ENCODE measurements at regions not wholly inside any gene's neighbourhood (a gene's known extent, or its start where the extent isn't known, plus 50 kb on each side); places are given as distances from the start of the nearest gene placed in this dataset.

DNA sequence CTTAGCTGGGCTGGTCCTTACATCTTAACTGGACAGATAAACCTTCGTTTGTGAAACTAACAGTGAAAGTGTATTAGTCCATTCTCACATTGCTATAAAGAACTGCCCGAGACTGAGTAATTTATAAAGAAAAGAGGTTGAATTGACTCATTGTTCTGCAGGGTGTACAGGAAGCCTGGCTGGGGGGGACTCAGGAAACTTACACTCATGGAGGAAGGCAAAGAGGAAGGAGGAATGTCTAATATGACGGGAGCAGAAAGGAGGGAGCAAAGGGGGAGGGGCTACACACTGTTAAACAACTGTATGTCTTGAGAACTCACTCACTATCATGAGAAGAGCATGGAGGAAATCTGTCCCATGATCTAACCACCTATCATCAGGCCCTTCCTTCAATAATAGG lies 1566.5 kb upstream of the PCDH7 start:
- H3K4me2 ChIP-seq (ENCODE audit: low read depth, low read length, poor library complexity, severe bottlenecking), result no peak overlapping the region
- no peaks in the 10 kb centered on the region for H3K4me1 ChIP-seq (ENCODE audit: low read length)
- H3K4me3 ChIP-seq (ENCODE audit: low read length), result no peak overlapping the region
- no peak overlapping the region for H3K9ac ChIP-seq (ENCODE audit: low read length)
- no peaks in the 10 kb centered on the region for H3K9me2 ChIP-seq (replicated peaks; ENCODE audit: insufficient read depth, low read length)
- H3K79me2 ChIP-seq (ENCODE audit: low read length), result no peaks in the 10 kb centered on the region
- H3K9me3 ChIP-seq (ENCODE audit: low read length), result peaks cover 34% of the 10 kb centered on the region
- no peaks in the 10 kb centered on the region for H4K20me1 ChIP-seq (ENCODE audit: insufficient read depth, low read depth, low read length)
- H2AFZ ChIP-seq (ENCODE audit: low read length), result no peak overlapping the region
- H3K27me3 ChIP-seq (ENCODE audit: low read length), result no peaks in the 10 kb centered on the region
- DNase-seq, result no peak
- no peak overlapping the region for H3K27ac ChIP-seq (ENCODE audit: low read length)
- H3K36me3 ChIP-seq (ENCODE audit: insufficient read depth, low read length), result no peaks in the 10 kb centered on the region

- Histone ChIP-seq H3K79me2 (ENCODE audit: low read length) (no peaks in the 10 kb centered on the region), H3K9me2 (replicated peaks; ENCODE audit: insufficient read depth, low read length) (no peaks in the 10 kb centered on the region)
Observed at GRCh38 chr4:29175291-29175690, 1544.9 kb upstream of the PCDH7 start.

GRCh38 chr4:29199025-29199424 lies 1521.1 kb upstream of the PCDH7 start:
- Histone ChIP-seq H2AFZ (ENCODE audit: low read length) (no peak overlapping the region), H3K9me3 (ENCODE audit: low read length) (peaks cover 28% of the 10 kb centered on the region; the same call in 1 of the 2 replicates), H4K20me1 (ENCODE audit: insufficient read depth, low read depth, low read length) (no peaks in the 10 kb centered on the region), H3K4me1 (ENCODE audit: low read length) (no peaks in the 10 kb centered on the region), H3K4me2 (ENCODE audit: low read depth, low read length, poor library complexity, severe bottlenecking) (no peak overlapping the region), H3K79me2 (ENCODE audit: low read length) (no peaks in the 10 kb centered on the region), H3K9me2 (replicated peaks; ENCODE audit: insufficient read depth, low read length) (no peaks in the 10 kb centered on the region), H3K27me3 (ENCODE audit: low read length) (no peaks in the 10 kb centered on the region), H3K4me3 (ENCODE audit: low read length) (no peak overlapping the region), H3K36me3 (ENCODE audit: insufficient read depth, low read length) (no peaks in the 10 kb centered on the region), H3K27ac (ENCODE audit: low read length) (no peak overlapping the region), H3K9ac (ENCODE audit: low read length) (no peak overlapping the region)
- no peak for DNase-seq

More at GRCh38 chr4:29175291-29175690, 1544.9 kb upstream of the PCDH7 start:
- H3K27me3 ChIP-seq (ENCODE audit: low read length), result no peaks in the 10 kb centered on the region
- no peak overlapping the region for H3K27ac ChIP-seq (ENCODE audit: low read length)
- no peak overlapping the region for H3K9ac ChIP-seq (ENCODE audit: low read length)
- H3K9me3 ChIP-seq (ENCODE audit: low read length), result peaks cover 5% of the 10 kb centered on the region
- no peak overlapping the region for H2AFZ ChIP-seq (ENCODE audit: low read length)
- no peaks in the 10 kb centered on the region for H3K36me3 ChIP-seq (ENCODE audit: insufficient read depth, low read length)
- no peaks in the 10 kb centered on the region for H4K20me1 ChIP-seq (ENCODE audit: insufficient read depth, low read depth, low read length)
- DNase-seq, result no peak
- H3K4me1 ChIP-seq (ENCODE audit: low read length), result no peaks in the 10 kb centered on the region
- no peak overlapping the region for H3K4me2 ChIP-seq (ENCODE audit: low read depth, low read length, poor library complexity, severe bottlenecking)
- no peak overlapping the region for H3K4me3 ChIP-seq (ENCODE audit: low read length)

GRCh38 chr4:29199485-29199884 lies 1520.7 kb upstream of the PCDH7 start:
- Histone ChIP-seq H3K27me3 (ENCODE audit: low read length) (no peaks in the 10 kb centered on the region), H3K9ac (ENCODE audit: low read length) (no peak overlapping the region), H3K9me3 (ENCODE audit: low read length) (peaks cover 26% of the 10 kb centered on the region; the same call in 1 of the 2 replicates), H3K9me2 (replicated peaks; ENCODE audit: insufficient read depth, low read length) (no peaks in the 10 kb centered on the region), H3K79me2 (ENCODE audit: low read length) (no peaks in the 10 kb centered on the region), H3K36me3 (ENCODE audit: insufficient read depth, low read length) (no peaks in the 10 kb centered on the region), H4K20me1 (ENCODE audit: insufficient read depth, low read depth, low read length) (no peaks in the 10 kb centered on the region), H3K4me2 (ENCODE audit: low read depth, low read length, poor library complexity, severe bottlenecking) (no peak overlapping the region), H3K4me1 (ENCODE audit: low read length) (no peaks in the 10 kb centered on the region), H3K27ac (ENCODE audit: low read length) (no peak overlapping the region), H2AFZ (ENCODE audit: low read length) (no peak overlapping the region), H3K4me3 (ENCODE audit: low read length) (no peak overlapping the region)
- DNase-seq, result no peak

- H3K9ac ChIP-seq (ENCODE audit: low read length), result no peak overlapping the region
- H3K4me3 ChIP-seq (ENCODE audit: low read length), result no peak overlapping the region
- H3K27ac ChIP-seq (ENCODE audit: low read length), result no peak overlapping the region
- no peaks in the 10 kb centered on the region for H3K27me3 ChIP-seq (ENCODE audit: low read length)
- no peaks in the 10 kb centered on the region for H4K20me1 ChIP-seq (ENCODE audit: insufficient read depth, low read depth, low read length)
- no peaks in the 10 kb centered on the region for H3K36me3 ChIP-seq (ENCODE audit: insufficient read depth, low read length)
- no peak for DNase-seq
- H2AFZ ChIP-seq (ENCODE audit: low read length), result no peak overlapping the region
- no peak overlapping the region for H3K4me2 ChIP-seq (ENCODE audit: low read depth, low read length, poor library complexity, severe bottlenecking)
- H3K9me2 ChIP-seq (replicated peaks; ENCODE audit: insufficient read depth, low read length), result no peaks in the 10 kb centered on the region
- peaks cover 42% of the 10 kb centered on the region for H3K9me3 ChIP-seq (ENCODE audit: low read length)
- H3K79me2 ChIP-seq (ENCODE audit: low read length), result no peaks in the 10 kb centered on the region
- H3K4me1 ChIP-seq (ENCODE audit: low read length), result no peaks in the 10 kb centered on the region
Observed at GRCh38 chr4:29213020-29213419, 1507.1 kb upstream of the PCDH7 start.

- Histone ChIP-seq H3K4me2 (ENCODE audit: low read depth, low read length, poor library complexity, severe bottlenecking) (no peak overlapping the region), H3K4me3 (ENCODE audit: low read length) (no peak overlapping the region), H3K79me2 (ENCODE audit: low read length) (no peaks in the 10 kb centered on the region), H2AFZ (ENCODE audit: low read length) (no peak overlapping the region), H3K9ac (ENCODE audit: low read length) (no peak overlapping the region), H3K9me3 (ENCODE audit: low read length) (peaks cover 17% of the 10 kb centered on the region), H3K27me3 (ENCODE audit: low read length) (no peaks in the 10 kb centered on the region), H4K20me1 (ENCODE audit: insufficient read depth, low read depth, low read length) (no peaks in the 10 kb centered on the region), H3K27ac (ENCODE audit: low read length) (no peak overlapping the region), H3K9me2 (replicated peaks; ENCODE audit: insufficient read depth, low read length) (no peaks in the 10 kb centered on the region), H3K36me3 (ENCODE audit: insufficient read depth, low read length) (no peaks in the 10 kb centered on the region), H3K4me1 (ENCODE audit: low read length) (no peaks in the 10 kb centered on the region)
- no peak for DNase-seq
Observed at GRCh38 chr4:29220761-29221160, 1499.4 kb upstream of the PCDH7 start.

- Histone ChIP-seq H3K27ac (ENCODE audit: low read length) (no peak overlapping the region), H3K4me2 (ENCODE audit: low read depth, low read length, poor library complexity, severe bottlenecking) (no peak overlapping the region), H4K20me1 (ENCODE audit: insufficient read depth, low read depth, low read length) (no peaks in the 10 kb centered on the region), H2AFZ (ENCODE audit: low read length) (no peak overlapping the region), H3K4me1 (ENCODE audit: low read length) (no peaks in the 10 kb centered on the region), H3K79me2 (ENCODE audit: low read length) (no peaks in the 10 kb centered on the region), H3K9me2 (replicated peaks; ENCODE audit: insufficient read depth, low read length) (no peaks in the 10 kb centered on the region), H3K27me3 (ENCODE audit: low read length) (no peaks in the 10 kb centered on the region), H3K4me3 (ENCODE audit: low read length) (no peak overlapping the region), H3K9ac (ENCODE audit: low read length) (no peak overlapping the region), H3K9me3 (ENCODE audit: low read length) (peaks cover 19% of the 10 kb centered on the region), H3K36me3 (ENCODE audit: insufficient read depth, low read length) (no peaks in the 10 kb centered on the region)
- DNase-seq, result no peak
Observed at GRCh38 chr4:29224911-29225310, 1495.3 kb upstream of the PCDH7 start.

DNA sequence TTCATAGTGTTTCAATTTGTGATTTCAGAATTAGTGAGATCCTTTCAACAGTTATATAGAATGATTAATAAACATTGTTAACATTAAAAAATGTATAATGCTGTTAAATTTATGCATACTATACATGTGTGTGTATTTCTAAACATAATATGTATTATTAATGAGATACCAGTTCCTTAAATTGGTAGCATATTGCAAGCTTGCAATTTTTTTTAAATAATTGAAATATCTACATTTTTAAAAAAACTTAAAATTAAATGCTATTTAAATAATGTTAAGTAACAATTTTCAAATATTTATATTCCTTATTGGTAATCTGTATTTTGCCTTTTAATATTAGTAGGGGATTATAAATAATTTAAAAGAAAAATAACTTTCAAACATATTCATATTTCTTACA lies 1479.5 kb upstream of the PCDH7 start:
- no peak overlapping the region for H2AFZ ChIP-seq (ENCODE audit: low read length)
- H3K9ac ChIP-seq (ENCODE audit: low read length), result no peak overlapping the region
- no peaks in the 10 kb centered on the region for H3K36me3 ChIP-seq (ENCODE audit: insufficient read depth, low read length)
- peaks cover 43% of the 10 kb centered on the region for H3K9me3 ChIP-seq (ENCODE audit: low read length)
- H3K4me1 ChIP-seq (ENCODE audit: low read length), result no peaks in the 10 kb centered on the region
- H4K20me1 ChIP-seq (ENCODE audit: insufficient read depth, low read depth, low read length), result no peaks in the 10 kb centered on the region
- H3K79me2 ChIP-seq (ENCODE audit: low read length), result no peaks in the 10 kb centered on the region
- H3K27me3 ChIP-seq (ENCODE audit: low read length), result no peaks in the 10 kb centered on the region
- no peak overlapping the region for H3K4me2 ChIP-seq (ENCODE audit: low read depth, low read length, poor library complexity, severe bottlenecking)
- no peak overlapping the region for H3K4me3 ChIP-seq (ENCODE audit: low read length)
- no peak overlapping the region for H3K27ac ChIP-seq (ENCODE audit: low read length)
- no peak for DNase-seq
- H3K9me2 ChIP-seq (replicated peaks; ENCODE audit: insufficient read depth, low read length), result no peaks in the 10 kb centered on the region

GRCh38 chr4:29243054-29243453 lies 1477.1 kb upstream of the PCDH7 start:
- H2AFZ ChIP-seq (ENCODE audit: low read length), result no peak overlapping the region
- no peak for DNase-seq
- peaks cover 38% of the 10 kb centered on the region for H3K9me3 ChIP-seq (ENCODE audit: low read length)
- no peaks in the 10 kb centered on the region for H3K79me2 ChIP-seq (ENCODE audit: low read length)
- no peaks in the 10 kb centered on the region for H3K9me2 ChIP-seq (replicated peaks; ENCODE audit: insufficient read depth, low read length)
- no peaks in the 10 kb centered on the region for H4K20me1 ChIP-seq (ENCODE audit: insufficient read depth, low read depth, low read length)
- H3K36me3 ChIP-seq (ENCODE audit: insufficient read depth, low read length), result no peaks in the 10 kb centered on the region
- no peak overlapping the region for H3K4me2 ChIP-seq (ENCODE audit: low read depth, low read length, poor library complexity, severe bottlenecking)
- no peaks in the 10 kb centered on the region for H3K27me3 ChIP-seq (ENCODE audit: low read length)
- H3K4me3 ChIP-seq (ENCODE audit: low read length), result no peak overlapping the region
- H3K27ac ChIP-seq (ENCODE audit: low read length), result no peak overlapping the region
- H3K4me1 ChIP-seq (ENCODE audit: low read length), result no peaks in the 10 kb centered on the region
- no peak overlapping the region for H3K9ac ChIP-seq (ENCODE audit: low read length)

Measured in Karpas-422 (cell line).